SK-MEL-5 (cell line): ENCODE measurements at regions not wholly inside any gene's neighbourhood (a gene's known extent, or its start where the extent isn't known, plus 50 kb on each side); places are given as distances from the start of the nearest gene placed in this dataset.

Source experiments
- DNase-seq: peaks from one replicate; pipeline ENCODE4 v3.0.0-alpha.2; 2016; ENCODE audit warnings: low read depth, low spot score
- in situ Hi-C: cut with HindIII; loops from 2 replicates; pipeline ENCODE4 v1.10.0; 2016; ENCODE audit warnings: low sequenced_read_pairs, high pct_unique_total_duplicates, low pct_unique_long_range_greater_than_20kb

DNA sequence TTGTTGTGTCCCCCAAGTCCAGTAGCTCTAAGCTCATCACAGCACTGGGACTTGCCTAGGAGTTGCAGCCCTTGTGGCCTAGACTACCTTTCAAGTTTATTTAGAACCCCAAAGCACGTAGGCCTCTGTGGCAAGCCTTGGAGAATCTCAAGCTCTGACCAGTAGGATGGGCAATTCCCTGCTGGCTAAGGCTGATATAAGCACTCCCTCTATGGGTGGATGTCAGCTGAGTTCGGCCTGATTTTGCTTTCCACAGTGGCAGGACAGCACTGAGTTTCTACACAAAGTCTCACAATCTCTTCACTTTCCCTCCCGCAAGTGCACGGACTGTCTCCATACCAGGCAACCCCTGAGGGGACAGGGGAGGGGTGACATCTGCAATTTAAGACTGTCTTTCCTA lies 886.4 kb upstream of the LRRN3 start:
- DNase-seq: peak; percentile 59
- in situ Hi-C loops: no loop called here

DNA sequence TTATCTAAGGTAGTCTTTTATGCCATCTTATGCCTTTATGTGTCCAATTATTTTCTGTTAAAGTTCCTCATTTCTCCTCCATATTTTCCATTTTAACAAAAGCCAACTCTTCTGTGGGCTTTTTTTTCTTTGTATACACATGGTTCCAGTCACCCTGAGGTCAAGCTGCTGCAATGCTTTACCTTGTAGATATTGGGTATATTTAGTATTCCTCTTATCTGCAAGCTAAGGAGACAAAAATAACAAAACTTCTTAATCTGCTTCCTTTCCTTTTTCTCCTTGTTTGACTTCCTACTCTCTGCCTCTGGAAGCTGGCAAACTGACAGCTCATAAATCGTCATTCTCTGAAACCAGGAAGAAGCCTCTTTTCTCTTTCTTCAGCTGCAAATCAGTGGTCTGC lies 885.0 kb upstream of the LRRN3 start:
- DNase-seq: no peak
- in situ Hi-C loops: no loop called here

DNA sequence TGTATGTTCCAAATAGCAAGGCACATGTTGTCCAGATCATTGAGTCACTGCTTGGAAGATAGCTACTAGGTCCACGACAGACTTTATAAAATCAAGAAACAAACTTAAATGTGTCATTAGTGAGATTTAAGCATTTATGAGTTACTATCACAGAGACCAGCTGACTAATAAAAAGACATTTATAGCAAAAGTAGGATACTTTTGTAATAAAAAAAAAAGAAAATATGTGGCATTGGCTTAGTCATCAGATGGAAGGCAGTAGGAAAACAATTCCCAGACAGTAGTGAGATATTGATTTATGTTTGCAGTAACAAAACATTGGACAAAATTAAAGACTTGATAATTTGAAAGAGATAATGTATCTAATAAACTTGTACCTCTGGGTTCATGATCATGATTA lies 881.0 kb upstream of the LRRN3 start:
- no peak for DNase-seq
- in situ Hi-C loops: no loop called here

DNA sequence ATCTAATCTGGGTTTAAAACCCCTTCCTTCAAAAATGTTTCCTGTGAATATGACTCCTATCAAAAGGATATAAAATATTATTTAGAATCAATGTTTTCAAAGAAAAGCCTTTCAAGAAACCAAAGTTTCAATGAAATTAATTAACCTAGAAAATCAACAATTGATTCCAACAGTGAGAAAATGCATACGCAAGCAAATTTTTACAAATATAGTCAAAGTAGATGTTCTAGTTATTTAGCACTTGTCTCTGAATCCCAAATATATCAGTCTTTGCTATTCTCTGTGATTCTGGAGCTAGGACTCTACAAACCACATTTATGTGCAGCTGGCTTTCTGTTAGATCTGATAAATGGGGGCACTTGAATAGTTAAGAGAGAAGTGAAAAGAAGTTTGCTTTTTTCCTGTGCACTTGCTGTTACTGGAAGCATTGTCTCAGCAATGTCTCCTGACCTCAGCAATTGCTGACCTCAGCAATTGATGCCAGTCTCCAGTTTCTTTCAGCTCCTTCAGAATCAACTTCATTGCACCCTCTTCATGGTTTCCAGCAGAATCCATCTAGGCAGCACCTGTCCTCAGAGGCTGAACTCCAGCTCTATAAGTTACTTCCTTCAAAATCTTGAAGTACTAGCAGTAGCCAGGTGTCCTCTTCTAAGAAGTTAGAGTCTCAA lies 879.9 kb upstream of the LRRN3 start:
- in situ Hi-C loops: no loop called here
- DNase-seq: no peak

DNA sequence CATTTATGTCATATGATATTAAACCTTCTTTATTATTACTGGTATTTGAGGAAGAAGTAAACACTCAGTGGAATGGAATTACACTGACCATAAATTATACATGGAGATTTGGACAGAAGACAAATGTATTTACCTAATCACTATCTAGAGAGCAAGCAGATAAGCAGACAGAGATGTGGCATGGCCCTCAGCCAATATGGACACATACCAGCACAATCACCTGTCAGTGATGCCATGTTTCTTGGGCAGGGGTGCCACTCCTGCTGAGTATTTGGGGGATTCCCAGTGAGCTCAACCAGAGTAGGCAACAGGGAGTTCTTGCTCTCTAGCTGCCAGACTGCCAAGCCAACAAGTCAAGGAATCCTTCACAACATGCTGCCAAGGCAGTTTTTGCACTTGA lies 866.3 kb upstream of the LRRN3 start:
- in situ Hi-C loops: no loop called here
- DNase-seq: no peak

DNA sequence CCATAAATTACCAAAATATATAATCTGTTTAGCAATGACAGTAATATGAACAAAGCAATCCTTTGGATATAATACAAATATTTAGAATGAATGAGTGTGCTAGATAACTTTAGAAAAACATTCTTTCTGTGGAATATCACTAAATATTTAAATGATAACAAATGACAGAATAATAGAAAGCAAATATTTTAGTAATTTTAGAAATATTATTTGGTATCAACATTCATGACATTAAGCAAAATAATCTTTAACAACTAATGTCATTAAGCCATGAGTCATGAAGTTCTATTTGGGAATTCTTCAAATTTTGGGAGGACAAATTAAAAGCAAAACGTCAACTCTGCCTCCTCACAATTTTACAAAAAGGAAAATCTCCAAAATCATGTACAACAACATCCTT lies 844.8 kb upstream of the LRRN3 start:
- DNase-seq: no peak

DNA sequence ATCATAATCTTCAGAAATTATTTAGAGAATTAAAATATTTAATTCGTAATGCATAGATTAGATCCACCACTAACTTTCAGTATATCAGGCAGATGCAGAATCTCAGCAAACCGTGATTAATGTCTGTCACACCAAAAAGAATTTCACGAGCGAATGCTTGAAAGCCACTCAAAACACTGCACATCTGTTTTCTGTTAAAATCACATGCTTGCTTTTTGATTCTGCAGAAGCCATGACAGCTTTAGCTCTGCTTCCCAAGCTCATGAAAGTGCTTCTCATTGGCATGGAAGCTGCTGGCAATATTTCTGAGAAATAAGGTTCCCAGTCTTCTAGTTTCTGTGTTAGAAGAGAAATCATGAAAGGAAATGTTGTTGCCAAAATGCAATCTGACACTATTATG lies 837.8 kb upstream of the LRRN3 start:
- in situ Hi-C loops: no loop called here
- no peak for DNase-seq

More for the DNA sequence above, 844.8 kb upstream of the LRRN3 start:
- in situ Hi-C loops: no loop called here

DNA sequence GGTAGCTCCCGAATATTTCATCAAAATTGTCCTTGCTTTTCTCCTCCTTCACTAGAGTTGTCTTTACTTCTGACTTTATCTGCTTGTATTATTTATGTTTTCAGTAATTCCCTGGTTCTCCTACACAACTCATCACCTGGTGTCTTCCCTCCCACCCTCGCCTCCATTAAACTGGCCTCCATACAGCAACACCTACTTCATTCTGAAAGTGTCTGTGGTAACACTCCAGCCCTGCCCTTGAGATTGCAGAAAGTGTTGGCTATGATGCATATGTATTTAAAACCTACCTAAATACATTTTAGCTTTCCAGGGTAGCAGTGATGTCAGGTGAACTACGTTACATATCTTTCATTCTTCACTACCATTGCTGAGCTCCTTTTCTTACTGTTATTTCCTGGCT lies 833.3 kb upstream of the LRRN3 start:
- in situ Hi-C loops: no loop called here
- no peak for DNase-seq

DNA sequence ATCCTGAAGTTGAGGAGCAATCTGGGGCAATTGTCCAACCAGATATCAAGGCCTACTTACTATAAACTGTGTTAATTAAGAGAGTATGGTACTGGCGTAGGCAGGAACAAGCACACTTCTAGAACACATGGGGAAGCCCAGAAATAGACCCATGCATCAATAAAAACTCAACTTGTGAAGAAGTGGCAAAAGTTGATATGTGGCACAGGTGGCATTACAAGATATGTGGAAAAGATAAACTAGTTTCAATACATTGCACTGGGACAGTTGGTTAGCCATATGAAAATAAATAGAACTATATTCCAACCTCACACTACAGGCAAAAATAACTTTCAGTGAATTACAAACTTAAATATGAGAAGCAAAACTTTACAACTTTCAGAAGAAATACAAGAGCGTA lies 828.7 kb upstream of the LRRN3 start:
- in situ Hi-C loops: no loop called here
- DNase-seq: no peak

DNA sequence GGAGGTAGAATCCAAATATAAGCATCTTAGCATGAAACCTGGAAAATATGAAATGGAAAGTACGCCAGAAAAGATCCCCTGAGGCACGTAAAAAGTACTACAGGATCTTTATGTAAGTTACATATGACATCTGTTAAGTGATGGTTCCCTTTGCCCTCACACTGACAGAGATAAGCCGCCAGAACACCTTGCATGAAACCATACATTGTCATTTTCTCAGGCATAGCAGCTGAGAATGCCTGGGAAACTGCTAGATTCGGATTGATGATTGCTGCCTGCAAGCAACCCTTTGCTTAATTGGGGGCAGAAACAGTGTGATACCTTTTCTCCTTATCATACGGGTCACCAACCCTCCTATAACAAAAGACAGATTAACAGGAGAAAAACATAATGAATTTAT lies 826.6 kb upstream of the LRRN3 start:
- in situ Hi-C loops: no loop called here
- DNase-seq: no peak

DNA sequence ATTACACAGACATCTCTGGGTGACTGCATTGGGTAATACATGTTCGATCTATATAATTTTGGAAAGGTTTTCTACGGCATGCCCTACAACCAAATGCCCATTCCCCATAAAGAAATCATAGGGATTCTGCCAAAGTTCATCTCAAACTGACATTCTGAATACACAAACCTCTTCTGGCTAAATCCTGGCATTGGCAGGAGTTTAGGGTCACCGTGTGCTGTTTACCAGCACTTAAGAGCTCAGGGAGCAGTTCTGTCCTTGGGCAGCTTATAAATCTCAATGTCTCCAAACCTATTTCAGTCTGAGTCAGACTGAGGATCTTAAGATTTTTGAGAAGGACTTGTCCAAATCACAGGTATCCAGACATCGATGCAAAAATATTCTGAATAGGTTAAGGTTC lies 809.6 kb upstream of the LRRN3 start:
- in situ Hi-C loops: no loop called here
- no peak for DNase-seq

DNA sequence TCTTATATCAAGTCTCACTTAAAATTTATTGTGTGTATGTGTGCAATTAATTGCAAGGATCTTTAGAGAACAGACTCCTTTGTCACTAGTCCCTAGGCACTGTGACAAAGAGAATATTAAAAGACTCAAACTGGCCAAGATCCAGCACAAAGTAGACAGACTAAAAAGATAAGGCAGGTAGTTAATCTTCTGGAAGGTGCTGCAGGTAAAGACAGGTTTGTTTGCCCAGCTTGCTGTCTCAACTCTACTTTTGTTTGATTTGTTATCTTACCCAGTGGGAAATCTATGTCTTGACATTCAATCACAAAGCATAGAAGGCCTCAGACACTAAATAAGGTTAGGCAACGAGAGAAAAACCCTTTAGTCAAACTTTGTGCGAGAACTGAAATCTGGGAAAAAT lies 807.9 kb upstream of the LRRN3 start:
- in situ Hi-C loops: no loop called here
- no peak for DNase-seq

DNA sequence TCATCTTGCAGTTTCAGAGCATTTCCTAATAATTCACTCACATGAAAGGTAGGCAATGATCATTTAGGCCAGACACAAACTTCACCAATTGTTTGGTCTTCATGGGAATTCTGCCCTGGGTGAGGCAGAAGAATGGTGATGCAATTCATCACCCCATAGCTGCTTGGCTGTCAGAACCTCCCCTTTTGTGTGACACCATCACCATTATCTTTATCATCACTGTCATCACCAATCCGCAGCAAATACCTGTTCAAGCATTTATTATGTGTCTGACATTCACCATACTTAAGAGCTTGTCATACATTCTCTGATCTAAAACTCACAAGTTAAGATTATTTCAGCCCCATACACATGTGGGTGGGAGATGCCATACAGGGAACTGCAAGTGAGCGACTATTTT lies 799.5 kb upstream of the LRRN3 start:
- DNase-seq: no peak
- in situ Hi-C loops: no loop called here

DNA sequence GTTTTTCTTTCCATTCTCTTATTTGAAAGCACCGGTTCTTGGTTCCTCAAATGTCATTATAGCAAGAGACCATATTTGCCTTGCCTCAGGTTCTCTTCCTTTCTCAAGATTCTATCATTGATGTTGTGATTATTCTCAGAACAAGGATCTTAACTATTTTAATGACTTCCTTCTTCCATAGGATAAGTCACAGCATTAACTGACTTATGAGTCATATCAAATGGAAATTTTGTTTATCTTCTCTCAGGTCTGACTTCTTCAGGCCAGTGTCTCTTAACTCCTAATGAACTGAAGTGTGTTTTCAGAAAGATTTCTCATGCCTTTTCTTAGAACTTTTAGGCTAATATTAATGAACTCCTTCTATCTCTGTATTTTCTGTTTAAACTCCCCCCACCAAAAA lies 794.6 kb upstream of the LRRN3 start:
- DNase-seq: no peak

DNA sequence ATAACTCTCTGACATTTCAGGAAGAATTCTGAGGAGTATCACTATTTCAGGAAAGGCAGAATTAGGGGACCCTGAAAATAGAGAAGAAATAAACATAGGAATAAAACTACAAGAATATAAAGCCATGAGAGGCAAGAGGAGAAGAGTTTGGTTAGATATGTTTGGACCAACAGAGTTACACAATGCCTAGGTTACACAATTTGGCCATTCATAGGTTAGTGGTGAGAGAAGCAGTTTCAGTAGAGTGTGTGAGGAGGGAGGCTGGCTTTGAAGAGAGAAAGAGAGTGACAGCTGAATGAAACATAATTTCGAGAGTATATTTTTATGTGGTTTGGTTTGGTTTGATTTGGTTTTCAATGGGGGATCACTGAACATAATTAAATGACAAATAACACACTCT lies 783.2 kb upstream of the LRRN3 start:
- in situ Hi-C loops: no loop called here
- DNase-seq: no peak

More for the DNA sequence above, 794.6 kb upstream of the LRRN3 start:
- in situ Hi-C loops: no loop called here

DNA sequence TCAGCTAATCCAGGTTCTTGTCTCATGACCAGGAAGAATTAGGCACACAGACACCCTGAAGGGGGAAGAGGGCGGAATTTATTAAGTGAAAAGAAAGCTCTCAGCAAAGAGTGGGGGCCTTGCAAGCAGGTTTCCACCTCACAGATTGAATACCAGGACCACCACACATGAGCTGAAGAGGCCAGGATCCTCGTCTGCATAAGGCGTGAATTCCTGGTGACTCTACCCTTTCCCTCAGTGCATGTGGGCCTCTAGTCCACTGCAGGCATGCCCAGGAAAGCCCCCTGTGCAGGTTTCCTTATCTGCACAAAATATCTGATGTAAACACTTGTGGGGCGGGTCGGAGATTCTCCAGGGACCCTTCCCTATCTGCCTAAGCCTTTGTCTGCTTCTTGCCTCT lies 782.1 kb upstream of the LRRN3 start:
- in situ Hi-C loops: no loop called here
- DNase-seq: no peak

DNA sequence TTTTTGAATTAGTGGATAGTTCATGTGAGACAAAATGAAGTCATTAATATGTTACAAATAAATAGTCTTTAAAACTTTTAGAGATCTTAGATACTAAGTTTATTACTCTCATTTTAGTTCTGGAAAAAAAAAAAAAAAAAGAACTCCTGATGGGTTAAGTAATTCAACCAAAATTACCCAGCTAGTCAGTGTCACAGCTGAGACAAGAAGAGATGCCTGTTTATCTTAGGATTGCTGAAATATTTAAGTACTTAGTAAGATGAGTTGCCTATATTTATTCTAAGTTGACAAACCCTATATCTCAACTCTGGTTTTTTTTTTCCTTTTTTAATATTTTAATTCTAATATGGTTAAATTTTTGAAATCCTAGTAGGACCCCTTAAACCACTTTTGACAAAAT lies 781.0 kb upstream of the LRRN3 start:
- in situ Hi-C loops: no loop called here
- no peak for DNase-seq

DNA sequence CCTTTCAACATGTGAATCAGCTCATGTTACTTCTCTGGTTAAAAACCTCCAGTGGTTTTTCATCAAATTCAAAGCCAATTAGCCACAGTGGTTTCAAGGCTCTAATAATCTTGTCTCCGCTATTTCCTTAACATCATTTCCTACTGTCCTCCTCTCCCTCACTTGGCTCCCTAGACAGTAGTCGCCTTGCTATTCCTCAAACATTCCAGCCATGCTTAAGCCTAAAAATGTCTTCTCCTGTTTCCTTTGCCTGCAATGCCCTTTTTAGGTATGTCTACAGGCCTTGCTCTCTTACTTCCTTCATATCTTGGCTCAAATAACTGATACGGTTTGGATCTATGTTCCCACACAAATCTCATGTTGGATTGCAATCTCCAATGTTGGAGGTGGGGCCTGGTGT lies 779.4 kb upstream of the LRRN3 start:
- DNase-seq: no peak
- in situ Hi-C loops: no loop called here

DNA sequence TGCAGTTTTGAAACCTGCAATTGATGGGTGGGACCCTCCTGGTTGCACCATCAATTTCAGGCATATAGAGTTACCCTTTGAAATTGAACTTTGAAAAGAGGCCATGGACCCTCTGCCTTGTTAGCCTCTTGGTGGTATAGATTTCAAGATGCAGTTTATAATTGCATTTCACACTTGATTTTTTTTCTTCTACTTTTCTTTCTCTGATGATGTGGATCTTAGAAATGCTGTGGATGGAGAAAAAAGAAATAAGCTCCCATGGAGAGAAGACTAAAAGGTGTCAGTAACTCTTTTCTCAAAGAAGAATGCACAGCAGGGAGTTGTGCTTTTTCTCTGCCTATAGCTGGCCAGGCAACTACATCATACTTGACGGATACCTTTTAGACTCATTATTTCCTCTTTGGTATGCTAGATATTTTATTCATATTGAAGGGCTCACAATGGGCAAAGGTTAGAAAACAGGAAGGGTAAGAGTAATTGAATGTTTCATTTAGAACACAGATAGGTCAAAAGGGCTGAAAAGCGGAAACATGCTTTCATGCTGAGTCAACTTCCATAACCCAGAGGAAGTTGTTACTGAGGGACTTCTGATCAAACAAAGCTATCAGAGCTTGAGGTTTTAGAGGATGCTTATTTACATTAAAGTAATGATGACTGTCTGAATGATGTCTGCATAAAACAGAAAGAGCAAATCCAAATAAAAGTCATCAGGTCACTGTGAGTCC lies 773.2 kb upstream of the LRRN3 start:
- in situ Hi-C loops: no loop called here
- DNase-seq: no peak
